ENCODE measurements at regions not wholly inside any gene's neighbourhood (a gene's known extent, or its start where the extent isn't known, plus 50 kb on each side); places are given as distances from the start of the nearest gene placed in this dataset.

- H3K14ac ChIP-seq (ENCODE audit: insufficient read depth, low read length) = no peak overlapping the region
- H3K4ac ChIP-seq (ENCODE audit: low read depth, low read length) = no peak overlapping the region
- H3K56ac ChIP-seq (ENCODE audit: insufficient read length, low read depth, low read length) = no peak overlapping the region
- H3K4me1 ChIP-seq (ENCODE audit: insufficient read depth, low read length) = peaks cover 10% of the 10 kb centered on the region
- no peak overlapping the region for H4K8ac ChIP-seq (replicated peaks; ENCODE audit: insufficient read length, low read depth, low read length)
- H2BK15ac ChIP-seq (ENCODE audit: low read depth, low read length) = no peak overlapping the region
- no peak overlapping the region for H2BK120ac ChIP-seq (ENCODE audit: low read depth, low read length, poor library complexity, severe bottlenecking)
- no peaks in the 10 kb centered on the region for H3K79me1 ChIP-seq (ENCODE audit: insufficient read depth, low read depth, low read length, poor library complexity, severe bottlenecking)
- no peak overlapping the region for H4K91ac ChIP-seq (ENCODE audit: insufficient read length, low read depth, low read length)
- no peak for TF ChIP-seq CTCF (conservative IDR thresholded peaks at IDR 0.05)
- Mint-ChIP-seq H3K4me3 (no peak overlapping the region), H3K4me1 (peaks cover 15 to 18% of the 10 kb centered on the region in 2 experiments), H3K36me3 (ENCODE audit: insufficient read depth in 1 of 3, low read depth in 3 of 3) (0 out of 7 replicates have a peak, but pooled peaks cover 0 to 4% (median 0%) of the 10 kb centered on the region in 3 experiments), H3K9me3 (no peaks in the 10 kb centered on the region), H3K27ac (no peak overlapping the region), H3K27me3 (ENCODE audit: low read depth) (no peaks in the 10 kb centered on the region)
- WGBS (ENCODE audit: extremely low coverage, insufficient read length, low lambda C conversion rate) = 100% methylated on average over 1 of the region's 7 CpGs
- H2AK5ac ChIP-seq (ENCODE audit: insufficient read length, low read length) = no peak overlapping the region
- no peak overlapping the region for H2BK12ac ChIP-seq (ENCODE audit: insufficient read length, low read depth, low read length)
- no peak overlapping the region for H3K23ac ChIP-seq (ENCODE audit: insufficient read length, low read depth, low read length)
- no peak overlapping the region for H3T11ph ChIP-seq (ENCODE audit: low read length)
- no peaks in the 10 kb centered on the region for H4K20me1 ChIP-seq (ENCODE audit: control insufficient read depth, insufficient read depth, insufficient read length)
- no peak overlapping the region for H4K5ac ChIP-seq (ENCODE audit: insufficient read length, low read depth, low read length)
- no peaks in the 10 kb centered on the region for H3K79me2 ChIP-seq (ENCODE audit: insufficient read depth, low read length)
- no peak for DNase-seq
- no peak overlapping the region for H3K9ac ChIP-seq (ENCODE audit: extremely low read depth, insufficient read length, low read length)
- no peak overlapping the region for H3K4me2 ChIP-seq (ENCODE audit: insufficient read depth, insufficient read length, low read length)
- H3K9me3 ChIP-seq (ENCODE audit: control insufficient read depth, low read depth, low read length) = no peaks in the 10 kb centered on the region
- H3K18ac ChIP-seq (ENCODE audit: insufficient read length, low read depth, low read length) = no peak overlapping the region
- H3K27ac ChIP-seq (ENCODE audit: insufficient read length, low read depth, low read length) = no peak overlapping the region
- no peak overlapping the region for H2BK5ac ChIP-seq (ENCODE audit: insufficient read length, low read length)
- H2BK20ac ChIP-seq (ENCODE audit: low read depth, low read length, poor library complexity, severe bottlenecking) = no peak overlapping the region
- no peaks in the 10 kb centered on the region for H3K23me2 ChIP-seq (ENCODE audit: insufficient read length, low read depth, low read length, poor library complexity, severe bottlenecking)
- H2AFZ ChIP-seq (ENCODE audit: low read length) = no peak overlapping the region
- H3K27me3 ChIP-seq (ENCODE audit: insufficient read depth, low read length) = no peaks in the 10 kb centered on the region
Observed at GRCh38 chr16:22624800-22625533, 114.3 kb downstream of the NPIPB5 start.
